ENCODE measurements at regions not wholly inside any gene's neighbourhood (a gene's known extent, or its start where the extent isn't known, plus 50 kb on each side); places are given as distances from the start of the nearest gene placed in this dataset.

- TF ChIP-seq POLR2A (IDR thresholded peaks at IDR 0.05): no peak
- TF ChIP-seq CTCF (IDR thresholded peaks at IDR 0.05): no peak
These were observed 163.6 kb upstream of the PLEKHG7 start for GRCh38 chr12:92539110-92539749.

Data from thyroid gland (tissue), 4 donors.